Activated naive CD8-positive, alpha-beta T cell treated with anti-CD3 and anti-CD28 coated beads, Interleukin-2, amount 10 ng/mL, durations not matched to agents 7 days and 5 days (primary cell): ENCODE measurements at regions not wholly inside any gene's neighbourhood (a gene's known extent, or its start where the extent isn't known, plus 50 kb on each side); places are given as distances from the start of the nearest gene placed in this dataset.

ENCODE experiments used
- ATAC-seq: fragments of 150-1000 bp; cut with Tn5 transposase; one replicate; pipeline ENCODE4 v1.10.0; 2021; ENCODE audit warnings: low read depth, moderate library complexity
- POLR2A ChIA-PET: fragments of 350-600 bp; sonication (Branson Sonifier 250); formaldehyde crosslinking; loops from one replicate; lab custom pipeline; 2021; ENCODE audit warnings: antibody characterized with exemption; lab: Charles Lee
- DNase-seq: peaks from one replicate; pipeline ENCODE4 v3.0.0; 2021
- H3K27ac Mint-ChIP-seq: one replicate; pipeline ENCODE4 v1.8.0; 2022; ENCODE audit warnings: mild to moderate bottlenecking, mixed read lengths
- H3K27me3 Mint-ChIP-seq: one replicate; pipeline ENCODE4 v1.8.0; 2022; ENCODE audit warnings: mild to moderate bottlenecking, moderate library complexity, mixed read lengths
- H3K36me3 Mint-ChIP-seq: one replicate; pipeline ENCODE4 v1.8.0; 2021; ENCODE audit warnings: mild to moderate bottlenecking, mixed read lengths
- H3K4me1 Mint-ChIP-seq: one replicate; pipeline ENCODE4 v1.8.0; 2021; ENCODE audit warnings: mixed read lengths
- H3K4me3 Mint-ChIP-seq: one replicate; pipeline ENCODE4 v1.8.0; 2022; ENCODE audit warnings: mild to moderate bottlenecking, moderate library complexity, mixed read lengths
- H3K9me3 Mint-ChIP-seq: one replicate; pipeline ENCODE4 v1.8.0; 2021; ENCODE audit warnings: mixed read lengths

GRCh38 chr4:136737066-136737465, 795.2 kb downstream of the PCDH18 start:
- POLR2A ChIA-PET: no interaction called here
- no peaks in the 10 kb centered on the region for H3K4me1 Mint-ChIP-seq

GRCh38 chr4:136731025-136731424, 801.3 kb downstream of the PCDH18 start:
- peaks cover 1% of the 10 kb centered on the region for H3K9me3 Mint-ChIP-seq
- H3K4me3 Mint-ChIP-seq: no peak overlapping the region
- POLR2A ChIA-PET: no interaction called here
- ATAC-seq: no peak
- H3K36me3 Mint-ChIP-seq: no peaks in the 10 kb centered on the region
- no peak overlapping the region for H3K27ac Mint-ChIP-seq
- H3K27me3 Mint-ChIP-seq: no peaks in the 10 kb centered on the region
- DNase-seq: no peak
- H3K4me1 Mint-ChIP-seq: no peaks in the 10 kb centered on the region

More at GRCh38 chr4:136737066-136737465, 795.2 kb downstream of the PCDH18 start:
- Mint-ChIP-seq H3K27me3 (no peaks in the 10 kb centered on the region), H3K9me3 (peaks cover 1% of the 10 kb centered on the region), H3K36me3 (no peaks in the 10 kb centered on the region), H3K4me3 (no peak overlapping the region), H3K27ac (no peak overlapping the region)
- no peak for DNase-seq
- no peak for ATAC-seq

GRCh38 chr4:136725286-136726081, 806.8 kb downstream of the PCDH18 start:
- H3K4me3 Mint-ChIP-seq: no peak overlapping the region
- POLR2A ChIA-PET: no interaction called here
- ATAC-seq: no peak

GRCh38 chr4:136713140-136713539, 819.2 kb downstream of the PCDH18 start:
- no peaks in the 10 kb centered on the region for H3K9me3 Mint-ChIP-seq
- POLR2A ChIA-PET: no interaction called here
- H3K27ac Mint-ChIP-seq: no peak overlapping the region
- H3K36me3 Mint-ChIP-seq: no peaks in the 10 kb centered on the region
- ATAC-seq (no peak), DNase-seq (no peak)
- H3K4me1 Mint-ChIP-seq: no peaks in the 10 kb centered on the region
- H3K4me3 Mint-ChIP-seq: no peak overlapping the region
- peaks cover 2% of the 10 kb centered on the region for H3K27me3 Mint-ChIP-seq

More at GRCh38 chr4:136725286-136726081, 806.8 kb downstream of the PCDH18 start:
- Mint-ChIP-seq H3K36me3 (no peaks in the 10 kb centered on the region), H3K27me3 (no peaks in the 10 kb centered on the region), H3K4me1 (no peaks in the 10 kb centered on the region), H3K9me3 (no peaks in the 10 kb centered on the region), H3K27ac (no peak overlapping the region)
- DNase-seq: no peak

GRCh38 chr4:136709897-136710296, 822.4 kb downstream of the PCDH18 start:
- no peaks in the 10 kb centered on the region for H3K9me3 Mint-ChIP-seq
- H3K4me3 Mint-ChIP-seq: no peak overlapping the region
- POLR2A ChIA-PET: no interaction called here
- ATAC-seq: no peak
- H3K36me3 Mint-ChIP-seq: no peaks in the 10 kb centered on the region
- no peak overlapping the region for H3K27ac Mint-ChIP-seq
- no peaks in the 10 kb centered on the region for H3K27me3 Mint-ChIP-seq
- H3K4me1 Mint-ChIP-seq: no peaks in the 10 kb centered on the region
- DNase-seq: no peak

GRCh38 chr4:136706942-136707341, 825.4 kb downstream of the PCDH18 start:
- H3K27ac Mint-ChIP-seq: no peak overlapping the region
- no peaks in the 10 kb centered on the region for H3K4me1 Mint-ChIP-seq
- H3K36me3 Mint-ChIP-seq: no peaks in the 10 kb centered on the region
- no peaks in the 10 kb centered on the region for H3K27me3 Mint-ChIP-seq
- ATAC-seq: no peak
- H3K9me3 Mint-ChIP-seq: no peaks in the 10 kb centered on the region
- no peak for DNase-seq
- H3K4me3 Mint-ChIP-seq: no peak overlapping the region
- POLR2A ChIA-PET: no interaction called here

- Mint-ChIP-seq H3K9me3 (peaks cover 2% of the 10 kb centered on the region), H3K4me3 (no peak overlapping the region), H3K27ac (no peak overlapping the region), H3K36me3 (no peaks in the 10 kb centered on the region), H3K27me3 (no peaks in the 10 kb centered on the region), H3K4me1 (no peaks in the 10 kb centered on the region)
- POLR2A ChIA-PET: no interaction called here
- ATAC-seq: no peak
- no peak for DNase-seq
These were observed 832.4 kb downstream of the PCDH18 start for GRCh38 chr4:136699905-136700304.

GRCh38 chr4:136691607-136692006, 840.7 kb downstream of the PCDH18 start:
- H3K4me1 Mint-ChIP-seq: no peaks in the 10 kb centered on the region
- POLR2A ChIA-PET: no interaction called here
- no peaks in the 10 kb centered on the region for H3K27me3 Mint-ChIP-seq
- H3K4me3 Mint-ChIP-seq: no peak overlapping the region
- no peak overlapping the region for H3K27ac Mint-ChIP-seq
- DNase-seq (no peak), ATAC-seq (no peak)
- peaks cover under 1% of the 10 kb centered on the region for H3K9me3 Mint-ChIP-seq
- H3K36me3 Mint-ChIP-seq: no peaks in the 10 kb centered on the region

- Mint-ChIP-seq H3K36me3 (no peaks in the 10 kb centered on the region), H3K27ac (no peak overlapping the region), H3K4me3 (no peak overlapping the region), H3K4me1 (no peaks in the 10 kb centered on the region), H3K9me3 (no peaks in the 10 kb centered on the region), H3K27me3 (no peaks in the 10 kb centered on the region)
- DNase-seq: no peak
- ATAC-seq: no peak
- POLR2A ChIA-PET: no interaction called here
These were observed 841.9 kb downstream of the PCDH18 start for GRCh38 chr4:136690360-136690759.

GRCh38 chr4:136687596-136687995, 844.7 kb downstream of the PCDH18 start:
- no peaks in the 10 kb centered on the region for H3K4me1 Mint-ChIP-seq
- DNase-seq: no peak
- H3K27me3 Mint-ChIP-seq: no peaks in the 10 kb centered on the region
- no peak overlapping the region for H3K27ac Mint-ChIP-seq
- ATAC-seq: no peak
- no peaks in the 10 kb centered on the region for H3K36me3 Mint-ChIP-seq
- no peak overlapping the region for H3K4me3 Mint-ChIP-seq
- H3K9me3 Mint-ChIP-seq: no peaks in the 10 kb centered on the region
- POLR2A ChIA-PET: no interaction called here

GRCh38 chr4:136687118-136687517, 845.2 kb downstream of the PCDH18 start:
- Mint-ChIP-seq H3K27me3 (no peaks in the 10 kb centered on the region), H3K36me3 (no peaks in the 10 kb centered on the region), H3K27ac (no peak overlapping the region), H3K9me3 (no peaks in the 10 kb centered on the region), H3K4me1 (no peaks in the 10 kb centered on the region), H3K4me3 (no peak overlapping the region)
- POLR2A ChIA-PET: no interaction called here
- ATAC-seq: no peak
- no peak for DNase-seq

- H3K4me1 Mint-ChIP-seq: no peaks in the 10 kb centered on the region
- H3K36me3 Mint-ChIP-seq: no peaks in the 10 kb centered on the region
- DNase-seq (no peak), ATAC-seq (no peak)
- no peaks in the 10 kb centered on the region for H3K27me3 Mint-ChIP-seq
- H3K27ac Mint-ChIP-seq: no peak overlapping the region
- no peaks in the 10 kb centered on the region for H3K9me3 Mint-ChIP-seq
- H3K4me3 Mint-ChIP-seq: no peak overlapping the region
- POLR2A ChIA-PET: no interaction called here
These were observed 851.5 kb downstream of the PCDH18 start for GRCh38 chr4:136680761-136681160.

GRCh38 chr4:136680271-136680670, 852.0 kb downstream of the PCDH18 start:
- ATAC-seq: no peak
- H3K27ac Mint-ChIP-seq: no peak overlapping the region
- no peak for DNase-seq
- H3K4me3 Mint-ChIP-seq: no peak overlapping the region
- no peaks in the 10 kb centered on the region for H3K36me3 Mint-ChIP-seq
- H3K9me3 Mint-ChIP-seq: no peaks in the 10 kb centered on the region
- H3K27me3 Mint-ChIP-seq: no peaks in the 10 kb centered on the region
- H3K4me1 Mint-ChIP-seq: no peaks in the 10 kb centered on the region
- POLR2A ChIA-PET: no interaction called here

- Mint-ChIP-seq H3K4me1 (no peaks in the 10 kb centered on the region), H3K27ac (no peak overlapping the region), H3K9me3 (no peaks in the 10 kb centered on the region), H3K36me3 (no peaks in the 10 kb centered on the region), H3K27me3 (no peaks in the 10 kb centered on the region), H3K4me3 (no peak overlapping the region)
- DNase-seq (no peak), ATAC-seq (no peak)
- POLR2A ChIA-PET: no interaction called here
These were observed 862.0 kb downstream of the PCDH18 start for GRCh38 chr4:136670265-136670664.
